AG09319 (cell line): ENCODE measurements at regions not wholly inside any gene's neighbourhood (a gene's known extent, or its start where the extent isn't known, plus 50 kb on each side); places are given as distances from the start of the nearest gene placed in this dataset.

Source experiments
- DNase-seq: peaks from one replicate; pipeline ENCODE4 v3.0.0-alpha.2; 2010; ENCODE audit warnings: low read depth; ENCODE audit errors: extremely low read depth
- TF ChIP-seq, protein P1 (sequence below): IDR thresholded peaks from 2 replicates; pipeline ENCODE4 v1.5.1; 2011; ENCODE audit warnings: low read depth, mild to moderate bottlenecking, inconsistent platforms, low read length, moderate library complexity

- DNase-seq: no peak
- TF ChIP-seq, protein P1, sequence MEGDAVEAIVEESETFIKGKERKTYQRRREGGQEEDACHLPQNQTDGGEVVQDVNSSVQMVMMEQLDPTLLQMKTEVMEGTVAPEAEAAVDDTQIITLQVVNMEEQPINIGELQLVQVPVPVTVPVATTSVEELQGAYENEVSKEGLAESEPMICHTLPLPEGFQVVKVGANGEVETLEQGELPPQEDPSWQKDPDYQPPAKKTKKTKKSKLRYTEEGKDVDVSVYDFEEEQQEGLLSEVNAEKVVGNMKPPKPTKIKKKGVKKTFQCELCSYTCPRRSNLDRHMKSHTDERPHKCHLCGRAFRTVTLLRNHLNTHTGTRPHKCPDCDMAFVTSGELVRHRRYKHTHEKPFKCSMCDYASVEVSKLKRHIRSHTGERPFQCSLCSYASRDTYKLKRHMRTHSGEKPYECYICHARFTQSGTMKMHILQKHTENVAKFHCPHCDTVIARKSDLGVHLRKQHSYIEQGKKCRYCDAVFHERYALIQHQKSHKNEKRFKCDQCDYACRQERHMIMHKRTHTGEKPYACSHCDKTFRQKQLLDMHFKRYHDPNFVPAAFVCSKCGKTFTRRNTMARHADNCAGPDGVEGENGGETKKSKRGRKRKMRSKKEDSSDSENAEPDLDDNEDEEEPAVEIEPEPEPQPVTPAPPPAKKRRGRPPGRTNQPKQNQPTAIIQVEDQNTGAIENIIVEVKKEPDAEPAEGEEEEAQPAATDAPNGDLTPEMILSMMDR: no peak
Observed at GRCh38 chr9:107759823-107760166, 270.2 kb upstream of the KLF4 start.

DNA sequence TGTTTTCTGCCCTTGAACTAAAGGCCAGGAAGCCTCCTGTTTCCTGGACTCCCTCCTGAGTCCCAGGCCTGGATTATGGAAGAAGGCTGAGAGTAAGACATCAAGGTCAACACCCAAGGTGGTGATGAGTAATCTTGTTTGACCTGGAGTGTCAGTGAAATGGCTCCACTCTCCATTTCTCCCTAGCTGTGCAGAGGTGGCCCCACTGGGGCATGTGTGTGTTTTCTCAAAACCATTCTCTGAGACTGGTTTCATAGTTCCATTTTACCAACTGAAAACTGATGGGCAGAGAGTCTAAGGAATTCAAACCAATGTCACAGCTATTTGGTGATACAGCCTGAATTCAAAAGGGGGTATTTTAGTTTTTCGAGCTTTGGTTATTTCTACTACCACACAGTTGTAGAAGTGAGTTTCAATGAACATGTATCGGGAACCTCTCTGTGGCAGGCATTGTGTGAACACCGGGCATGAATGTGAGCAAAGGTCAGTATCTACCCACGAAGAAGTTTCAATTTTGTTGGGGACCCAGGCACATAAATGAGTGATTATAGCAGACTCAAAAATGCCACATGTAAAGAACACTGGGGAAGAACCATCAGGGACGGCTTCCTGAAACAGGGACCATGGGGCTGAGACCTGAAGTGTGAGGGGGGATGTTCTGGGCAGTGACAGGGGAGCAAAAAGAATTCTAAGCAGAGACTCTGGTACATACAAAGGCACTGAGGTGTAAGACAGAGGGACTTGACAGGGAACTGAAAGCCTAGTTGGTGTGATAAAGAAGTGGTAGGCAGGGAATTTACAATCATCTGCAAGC is 269.6 kb upstream of the KLF4 start:
- TF ChIP-seq, protein P1: no peak
- no peak for DNase-seq

DNA sequence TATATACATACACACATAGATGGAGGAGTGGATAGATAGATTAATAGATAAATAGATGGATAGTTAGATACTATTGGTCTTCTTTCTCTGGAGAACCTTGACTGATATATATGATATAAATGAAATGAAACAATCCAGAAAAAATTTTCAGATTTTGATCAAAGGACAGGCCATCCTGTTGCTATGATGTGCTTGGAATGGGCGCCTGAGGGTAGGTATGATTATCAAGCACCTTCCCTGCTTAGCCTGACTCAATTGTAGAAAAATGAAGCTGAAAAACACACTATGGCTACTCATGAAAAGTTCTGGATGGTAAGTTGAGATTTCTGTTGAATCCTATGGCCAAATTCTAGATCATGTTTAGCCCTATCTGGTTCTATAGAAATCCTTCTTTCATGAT is 266.5 kb upstream of the KLF4 start:
- TF ChIP-seq, protein P1: no peak
- DNase-seq: no peak

DNA sequence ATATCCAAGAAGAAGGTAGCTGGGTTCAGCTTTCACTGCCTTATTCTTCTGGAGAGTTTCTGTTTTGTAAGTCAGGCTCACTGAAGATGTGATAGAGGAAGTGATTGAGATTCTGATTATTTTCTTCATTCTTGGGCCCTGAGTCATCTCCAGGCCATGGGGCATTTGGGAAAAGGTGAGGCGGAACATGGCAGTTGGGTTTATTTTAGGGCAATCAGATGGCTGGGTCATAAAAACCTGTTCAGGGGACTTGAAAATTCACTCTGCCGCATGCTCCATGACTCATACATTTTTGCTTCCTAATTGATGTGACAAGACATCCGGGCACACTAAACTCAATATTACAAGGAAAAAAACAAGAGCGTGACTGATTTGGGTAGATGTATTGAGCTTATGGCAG is 265.7 kb upstream of the KLF4 start:
- no peak for DNase-seq
- TF ChIP-seq, protein P1: no peak

- peak; percentile 56 for DNase-seq
Observed at GRCh38 chr9:107751567-107752210, 262.1 kb upstream of the KLF4 start.

GRCh38 chr9:107750741-107751566 is 261.4 kb upstream of the KLF4 start:
- DNase-seq: peak; percentile 97
- TF ChIP-seq, protein P1: no peak

More at GRCh38 chr9:107751567-107752210, 262.1 kb upstream of the KLF4 start:
- TF ChIP-seq, protein P1: no peak
